ENCODE measurements at regions not wholly inside any gene's neighbourhood (a gene's known extent, or its start where the extent isn't known, plus 50 kb on each side); places are given as distances from the start of the nearest gene placed in this dataset.
"Not testable (repeated sequence)": the region's sequence is repeated elsewhere in the genome, so short reads cannot be mapped to it uniquely, and the experiment has no call there.

DNA sequence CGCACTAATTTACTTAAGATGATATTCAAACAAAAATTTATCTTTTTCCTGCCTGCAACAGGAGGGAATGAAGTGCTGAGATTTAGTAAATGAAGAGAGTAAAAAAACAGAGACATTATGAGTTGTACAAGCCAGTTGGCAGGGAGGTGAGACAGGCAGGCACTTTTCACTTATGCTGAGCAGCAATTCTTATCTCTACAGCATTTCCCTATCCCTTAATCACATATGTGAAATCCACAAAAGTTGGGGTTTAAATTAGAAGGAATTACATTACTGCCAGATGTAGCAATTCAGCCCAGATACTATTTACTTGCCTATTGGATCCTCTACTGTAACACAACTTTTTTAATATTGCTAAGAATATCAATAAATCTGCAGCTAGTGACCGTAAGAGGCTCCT, 314.2 kb upstream of the LRP1B start:
- DNase-seq (ENCODE audit: low read depth in 2 of 2): no peak
- no peak overlapping the region for H3K4me3 ChIP-seq (replicated peaks in 1 of 2; ENCODE audit: low read depth in 2 of 2, low read length in 2 of 2)
- TF ChIP-seq, protein P1, sequence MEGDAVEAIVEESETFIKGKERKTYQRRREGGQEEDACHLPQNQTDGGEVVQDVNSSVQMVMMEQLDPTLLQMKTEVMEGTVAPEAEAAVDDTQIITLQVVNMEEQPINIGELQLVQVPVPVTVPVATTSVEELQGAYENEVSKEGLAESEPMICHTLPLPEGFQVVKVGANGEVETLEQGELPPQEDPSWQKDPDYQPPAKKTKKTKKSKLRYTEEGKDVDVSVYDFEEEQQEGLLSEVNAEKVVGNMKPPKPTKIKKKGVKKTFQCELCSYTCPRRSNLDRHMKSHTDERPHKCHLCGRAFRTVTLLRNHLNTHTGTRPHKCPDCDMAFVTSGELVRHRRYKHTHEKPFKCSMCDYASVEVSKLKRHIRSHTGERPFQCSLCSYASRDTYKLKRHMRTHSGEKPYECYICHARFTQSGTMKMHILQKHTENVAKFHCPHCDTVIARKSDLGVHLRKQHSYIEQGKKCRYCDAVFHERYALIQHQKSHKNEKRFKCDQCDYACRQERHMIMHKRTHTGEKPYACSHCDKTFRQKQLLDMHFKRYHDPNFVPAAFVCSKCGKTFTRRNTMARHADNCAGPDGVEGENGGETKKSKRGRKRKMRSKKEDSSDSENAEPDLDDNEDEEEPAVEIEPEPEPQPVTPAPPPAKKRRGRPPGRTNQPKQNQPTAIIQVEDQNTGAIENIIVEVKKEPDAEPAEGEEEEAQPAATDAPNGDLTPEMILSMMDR (IDR thresholded peaks at IDR 0.05; ENCODE audit: low read depth, low read length): no peak

DNA sequence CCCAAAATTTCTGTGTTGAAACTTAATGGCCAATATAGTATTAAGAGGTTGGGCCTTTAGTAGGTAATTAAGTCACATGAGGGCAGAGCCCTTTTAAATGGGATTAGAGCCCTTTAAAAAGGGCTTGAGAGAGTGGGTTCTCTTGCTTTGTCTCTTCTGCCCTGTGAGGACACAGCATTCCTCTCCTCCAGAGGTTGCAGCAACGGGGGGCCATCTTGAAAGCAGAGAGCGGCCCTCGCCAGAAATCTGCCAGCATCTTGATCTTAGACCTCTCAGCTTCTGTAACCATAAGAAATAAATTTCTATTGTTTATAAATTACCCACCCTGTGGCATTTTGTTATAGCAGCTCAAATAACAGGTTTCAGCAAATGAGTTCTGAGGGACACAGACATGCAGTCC, 305.0 kb upstream of the LRP1B start:
- DNase-seq (ENCODE audit: low read depth in 2 of 2): no peak
- TF ChIP-seq, protein P1 (IDR thresholded peaks at IDR 0.05; ENCODE audit: low read depth, low read length): no peak
- no peak overlapping the region for H3K4me3 ChIP-seq (replicated peaks in 1 of 2; ENCODE audit: low read depth in 2 of 2, low read length in 2 of 2)

DNA sequence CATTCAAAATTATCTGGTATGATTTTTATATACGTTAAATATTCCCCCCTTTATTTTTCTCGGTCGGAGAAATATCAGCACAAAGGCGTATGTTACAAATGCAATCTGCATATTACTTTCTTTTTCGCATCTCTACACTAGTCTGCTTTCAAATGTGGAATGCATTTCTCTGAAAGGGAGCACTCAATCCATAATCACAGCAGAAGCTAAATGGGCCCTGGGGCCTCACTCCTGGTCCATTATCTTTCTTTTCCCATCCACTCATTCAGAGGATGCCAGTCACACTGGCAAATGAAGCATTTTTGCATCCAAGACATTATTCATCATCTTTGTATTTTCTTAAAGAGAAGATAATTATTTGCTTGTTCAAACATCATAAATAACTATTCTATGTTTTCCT, 295.2 kb upstream of the LRP1B start:
- no peak overlapping the region for H3K4me3 ChIP-seq (replicated peaks in 1 of 2; ENCODE audit: low read depth in 2 of 2, low read length in 2 of 2)
- no peak for DNase-seq (ENCODE audit: low read depth in 2 of 2)
- TF ChIP-seq, protein P1 (IDR thresholded peaks at IDR 0.05; ENCODE audit: low read depth, low read length): no peak

DNA sequence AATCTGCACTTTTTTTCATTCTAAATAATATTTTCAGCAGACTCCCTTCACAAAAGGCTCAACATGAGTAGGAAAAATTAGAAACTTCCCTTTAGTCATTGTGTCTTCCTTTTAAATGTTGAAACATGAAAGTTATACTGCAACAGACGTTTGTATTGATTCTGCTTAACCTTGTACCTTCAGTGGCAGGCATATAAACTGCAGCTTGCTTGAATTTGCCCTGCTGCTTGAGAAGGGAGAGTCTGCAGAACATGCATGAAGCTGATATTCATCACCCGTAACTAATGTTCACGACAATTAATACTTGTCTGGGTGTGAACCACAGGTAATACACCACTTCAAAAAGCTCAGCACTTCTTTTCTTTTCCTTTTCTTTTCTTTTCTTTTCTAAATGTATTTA, 294.7 kb upstream of the LRP1B start:
- no peak for DNase-seq (ENCODE audit: low read depth in 2 of 2)
- TF ChIP-seq, protein P1 (IDR thresholded peaks at IDR 0.05; ENCODE audit: low read depth, low read length): no peak
- H3K4me3 ChIP-seq (replicated peaks in 1 of 2; ENCODE audit: low read depth in 2 of 2, low read length in 2 of 2): no peak overlapping the region

DNA sequence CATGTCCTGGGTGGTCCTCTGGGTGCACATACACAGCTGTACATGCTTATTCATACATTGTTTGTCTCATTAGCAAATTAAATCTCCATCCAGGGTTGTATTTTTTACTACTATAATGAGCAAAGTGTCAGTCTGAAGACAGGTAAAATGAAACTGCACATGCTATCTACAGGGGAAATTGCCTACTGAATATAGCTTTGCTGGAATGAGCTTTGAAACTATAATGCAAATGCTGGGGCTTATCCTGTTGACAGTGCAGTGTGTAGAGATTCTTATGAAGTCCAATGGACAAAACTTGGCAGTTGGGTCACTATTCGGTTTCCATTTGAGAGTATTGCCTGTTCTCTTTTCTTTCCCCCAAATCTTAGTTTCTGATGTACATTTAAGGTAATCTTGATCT, 292.8 kb upstream of the LRP1B start:
- no peak overlapping the region for H3K4me3 ChIP-seq (replicated peaks in 1 of 2; ENCODE audit: low read depth in 2 of 2, low read length in 2 of 2)
- no peak for DNase-seq (ENCODE audit: low read depth in 2 of 2)
- TF ChIP-seq, protein P1 (IDR thresholded peaks at IDR 0.05; ENCODE audit: low read depth, low read length): no peak

DNA sequence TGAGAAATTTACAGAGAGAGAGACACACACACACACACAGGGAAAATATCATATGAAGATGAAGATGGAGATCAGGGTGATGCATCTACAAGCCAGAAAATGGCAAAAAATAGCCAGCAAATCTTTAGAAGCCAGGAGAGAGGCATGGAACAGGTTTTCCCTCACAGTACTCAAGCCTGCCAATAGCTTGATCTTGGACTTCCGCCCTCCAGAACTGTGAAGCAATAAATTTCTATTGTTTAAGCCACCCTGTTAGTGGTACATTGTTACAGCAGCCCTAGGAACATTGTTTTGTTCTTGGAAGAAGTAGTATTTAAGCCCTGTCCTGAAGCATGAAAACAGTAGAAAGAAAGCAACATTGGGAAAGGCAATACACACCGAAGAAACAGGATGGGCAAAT, 292.0 kb upstream of the LRP1B start:
- DNase-seq (ENCODE audit: low read depth in 2 of 2): no peak
- TF ChIP-seq, protein P1 (IDR thresholded peaks at IDR 0.05; ENCODE audit: low read depth, low read length): no peak

DNA sequence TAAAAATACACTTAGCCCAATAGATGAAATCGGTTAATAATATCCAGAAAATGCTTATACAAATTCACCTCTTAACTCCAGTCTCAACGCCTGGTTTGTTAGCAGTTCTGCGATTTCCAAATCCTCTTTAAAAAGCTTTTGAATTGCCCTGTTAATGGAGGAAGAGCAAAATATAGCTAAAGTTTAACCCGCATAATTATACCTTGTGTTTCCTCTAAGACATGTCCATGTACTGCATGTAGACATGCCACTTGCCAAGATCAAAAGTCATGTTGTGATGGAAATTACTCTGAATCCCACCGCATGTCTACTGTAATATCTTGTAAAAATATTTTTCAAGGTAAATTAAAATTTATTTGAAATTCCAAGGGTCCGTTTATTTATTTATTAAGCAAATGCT, 291.2 kb upstream of the LRP1B start:
- no peak overlapping the region for H3K4me3 ChIP-seq (replicated peaks in 1 of 2; ENCODE audit: low read depth in 2 of 2, low read length in 2 of 2)
- no peak for DNase-seq (ENCODE audit: low read depth in 2 of 2)
- TF ChIP-seq, protein P1 (IDR thresholded peaks at IDR 0.05; ENCODE audit: low read depth, low read length): no peak

More for the DNA sequence above, 292.0 kb upstream of the LRP1B start:
- H3K4me3 ChIP-seq (replicated peaks in 1 of 2; ENCODE audit: low read depth in 2 of 2, low read length in 2 of 2): no peak overlapping the region

DNA sequence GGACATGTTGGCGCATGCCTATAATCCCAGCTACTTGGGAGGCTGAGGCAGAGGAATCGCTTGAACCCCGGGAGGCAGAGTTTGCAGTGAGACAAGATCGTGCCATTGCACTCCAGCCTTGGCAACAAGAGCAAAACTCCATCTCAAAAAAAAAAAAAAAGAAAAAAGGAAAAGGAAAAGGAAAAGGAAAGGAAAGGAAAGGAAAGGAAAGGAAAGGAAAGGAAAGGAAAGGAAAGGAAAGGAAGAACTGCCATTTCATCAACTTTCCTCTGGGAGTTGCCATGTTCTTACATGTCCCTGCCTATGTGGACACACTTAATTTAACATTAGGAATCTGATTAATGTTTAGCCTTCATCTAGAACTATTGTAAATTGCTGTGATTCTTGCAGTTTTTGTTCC, 287.9 kb upstream of the LRP1B start:
- DNase-seq (ENCODE audit: low read depth in 2 of 2); H3K4me3 ChIP-seq (replicated peaks in 1 of 2; ENCODE audit: low read depth in 2 of 2, low read length in 2 of 2): not testable (repeated sequence)
